HG03095 (cell line): ENCODE measurements at regions not wholly inside any gene's neighbourhood (a gene's known extent, or its start where the extent isn't known, plus 50 kb on each side); places are given as distances from the start of the nearest gene placed in this dataset.
"Not testable (repeated sequence)": the region's sequence is repeated elsewhere in the genome, so short reads cannot be mapped to it uniquely, and the experiment has no call there.

Experiments used
- ATAC-seq: cut with Tn5 transposase; IDR thresholded peaks from one replicate; pipeline ENCODE4 v1.9.1; 2021; ENCODE audit warnings: moderate library complexity; ENCODE audit not compliant: unreplicated experiment

DNA sequence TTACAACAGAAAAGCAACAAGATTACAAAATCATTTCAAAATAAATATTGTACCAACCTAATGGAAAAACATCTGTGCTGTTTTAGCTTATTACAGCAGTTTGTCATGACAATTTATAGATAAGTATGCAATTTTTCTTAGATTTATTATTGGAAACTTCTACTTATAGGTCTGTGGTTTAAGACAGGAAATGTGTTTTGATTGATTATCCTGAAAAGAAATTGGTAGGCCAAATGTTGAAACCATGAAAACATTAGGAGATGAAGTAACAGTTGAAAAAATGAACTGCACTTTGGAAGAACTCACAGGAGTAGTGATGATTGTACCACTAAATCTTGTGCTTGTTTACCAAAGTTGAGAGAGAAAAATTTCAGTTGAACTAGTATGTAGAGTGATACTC is 162.2 kb upstream of the GIMD1 start:
- no peak for ATAC-seq

- ATAC-seq: peak; percentile 52
These were observed 161.4 kb upstream of the GIMD1 start for GRCh38 chr4:106530024-106530361.

DNA sequence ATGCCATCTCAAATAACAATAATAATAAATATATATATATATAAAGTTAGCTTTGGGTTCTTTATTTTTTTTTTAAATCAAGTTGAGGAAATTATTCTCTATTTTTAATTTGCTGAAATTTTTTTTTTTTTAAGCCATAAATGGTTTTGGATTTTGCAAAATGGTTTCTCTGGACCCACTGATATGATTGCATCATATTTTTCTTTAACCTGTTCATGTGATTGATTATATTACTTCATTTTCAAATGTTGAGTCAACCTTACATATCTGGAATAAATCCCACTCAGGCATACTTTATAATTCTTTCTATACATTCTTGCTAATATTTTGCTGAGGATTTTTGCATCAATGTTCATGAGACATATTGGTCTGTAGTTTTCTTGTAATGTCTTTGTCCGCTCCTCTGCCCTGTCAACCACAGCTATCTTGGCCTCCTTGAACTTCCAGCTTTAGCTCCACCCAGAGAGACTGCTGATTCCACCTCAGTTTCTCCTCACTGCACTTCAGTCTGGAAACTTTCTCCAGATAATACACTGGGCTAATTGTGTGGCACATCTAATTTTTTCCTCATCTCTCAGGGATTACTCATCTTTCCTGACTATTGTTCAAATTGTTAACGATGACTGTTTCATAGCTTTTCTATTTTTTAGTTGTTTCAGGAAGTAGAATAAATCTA is 160.9 kb upstream of the GIMD1 start:
- ATAC-seq: no peak

DNA sequence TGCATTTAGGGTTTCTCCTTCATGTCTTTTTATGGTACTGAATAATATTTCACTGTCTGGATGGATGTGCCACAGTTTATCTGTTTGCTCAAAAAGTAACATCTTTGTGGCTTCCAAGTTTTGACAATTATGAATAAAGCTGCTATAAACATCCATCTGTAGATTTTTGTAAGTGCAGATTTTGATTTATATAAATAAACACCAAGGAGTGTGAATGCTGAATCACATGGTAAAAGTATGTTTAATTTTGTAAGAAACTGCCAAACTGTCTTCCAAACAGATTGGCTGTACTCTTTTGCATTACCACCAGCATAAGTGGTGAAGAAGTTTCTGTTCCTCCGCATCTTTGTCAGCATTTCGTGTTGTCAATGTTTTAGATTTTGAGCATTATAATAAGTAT is 158.7 kb upstream of the GIMD1 start:
- no peak for ATAC-seq

- not testable (repeated sequence) for ATAC-seq
These were observed 156.8 kb upstream of the GIMD1 start for GRCh38 chr4:106525425-106525824.

DNA sequence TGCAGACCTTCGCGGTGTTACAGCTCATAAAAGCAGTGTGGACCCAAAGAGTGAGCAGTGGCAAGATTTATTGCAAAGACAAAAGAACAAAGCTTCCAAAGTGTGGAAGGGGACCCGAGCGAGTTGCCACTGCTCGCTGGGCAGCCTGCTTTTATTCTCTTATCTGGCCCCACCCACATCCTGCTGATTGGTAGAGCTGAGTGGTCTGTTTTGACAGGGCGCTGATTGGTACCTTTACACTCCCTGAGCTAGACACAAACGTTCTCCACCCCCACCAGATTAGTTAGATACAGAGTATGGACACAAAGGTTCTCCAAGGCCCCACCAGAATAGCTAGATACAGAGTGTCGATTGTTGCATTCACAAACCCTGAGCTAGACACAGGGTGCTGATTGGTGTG is 156.2 kb upstream of the GIMD1 start:
- not testable (repeated sequence) for ATAC-seq

GRCh38 chr4:106522839-106523238 is 154.3 kb upstream of the GIMD1 start:
- no peak for ATAC-seq

DNA sequence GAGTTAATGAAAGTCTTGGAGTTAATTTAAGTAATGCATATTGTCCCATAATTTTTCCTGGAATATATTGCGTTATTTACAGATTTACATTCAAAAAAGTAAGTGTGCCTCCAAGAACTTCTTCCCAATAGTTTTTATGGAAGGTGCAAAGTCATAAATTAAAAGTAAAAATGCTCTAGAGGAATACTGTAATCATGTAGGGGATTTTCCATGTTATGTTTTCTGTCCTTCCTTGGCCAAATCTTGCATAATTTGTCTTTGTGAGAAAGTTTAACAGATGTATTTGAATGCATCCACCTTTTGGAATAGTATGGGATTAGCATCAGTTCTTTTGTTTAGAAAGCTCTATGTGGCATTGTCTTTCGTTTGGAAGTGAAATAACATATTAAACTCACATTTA is 144.1 kb upstream of the GIMD1 start:
- no peak for ATAC-seq

DNA sequence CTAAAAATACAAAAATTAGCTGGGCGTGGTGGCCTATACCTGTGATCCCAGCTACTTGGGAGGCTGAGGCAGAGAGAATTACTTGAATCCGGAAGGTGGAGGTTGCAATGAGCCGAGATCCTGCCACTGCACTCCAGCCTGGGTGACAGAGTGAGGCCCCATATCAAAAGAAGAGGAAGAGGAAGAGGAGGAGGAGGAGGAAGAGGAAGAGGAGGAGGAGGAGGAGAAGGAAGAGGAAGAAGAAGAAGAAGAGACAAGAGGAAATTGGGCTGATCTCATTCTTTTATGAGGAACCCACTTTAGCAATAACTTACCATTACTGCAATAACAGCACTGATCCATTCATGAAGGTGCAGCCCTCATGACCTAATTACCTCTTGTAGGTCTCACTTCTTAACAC is 138.9 kb upstream of the GIMD1 start:
- no peak for ATAC-seq

GRCh38 chr4:106503116-106504050 is 134.8 kb upstream of the GIMD1 start:
- no peak for ATAC-seq

GRCh38 chr4:106502106-106502699 is 133.6 kb upstream of the GIMD1 start:
- ATAC-seq: peak; percentile 83

GRCh38 chr4:106497271-106497670 is 128.7 kb upstream of the GIMD1 start:
- no peak for ATAC-seq

DNA sequence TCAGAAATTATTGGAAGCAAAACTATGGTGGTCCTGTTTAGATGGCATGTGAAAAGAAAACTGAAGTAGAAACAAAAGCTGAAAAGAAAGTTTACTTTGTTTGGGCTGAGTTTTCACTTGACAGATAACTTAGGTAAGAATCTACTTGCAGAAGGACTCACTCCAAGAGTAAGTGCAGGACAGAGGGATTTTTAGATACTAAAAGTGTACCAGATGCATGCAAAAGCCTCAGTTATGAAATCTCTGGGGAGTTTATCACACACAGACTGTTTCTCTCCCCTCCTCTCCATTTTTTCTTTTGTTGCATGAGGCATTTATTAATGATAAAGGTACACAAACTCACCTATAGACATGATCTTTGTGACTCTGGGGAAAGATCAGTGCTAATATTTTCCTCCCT is 127.5 kb upstream of the GIMD1 start:
- ATAC-seq: no peak

GRCh38 chr4:106495476-106495875 is 126.9 kb upstream of the GIMD1 start:
- ATAC-seq: no peak

- ATAC-seq: no peak
These were observed 125.5 kb upstream of the GIMD1 start for GRCh38 chr4:106494066-106494465.

GRCh38 chr4:106493086-106493485 is 124.5 kb upstream of the GIMD1 start:
- no peak for ATAC-seq

GRCh38 chr4:106486533-106486932 is 118.0 kb upstream of the GIMD1 start:
- no peak for ATAC-seq

GRCh38 chr4:106481801-106482200 is 113.2 kb upstream of the GIMD1 start:
- ATAC-seq: no peak

GRCh38 chr4:106478152-106478551 is 109.6 kb upstream of the GIMD1 start:
- no peak for ATAC-seq

- ATAC-seq: no peak
These were observed 108.2 kb upstream of the GIMD1 start for GRCh38 chr4:106476741-106477140.

DNA sequence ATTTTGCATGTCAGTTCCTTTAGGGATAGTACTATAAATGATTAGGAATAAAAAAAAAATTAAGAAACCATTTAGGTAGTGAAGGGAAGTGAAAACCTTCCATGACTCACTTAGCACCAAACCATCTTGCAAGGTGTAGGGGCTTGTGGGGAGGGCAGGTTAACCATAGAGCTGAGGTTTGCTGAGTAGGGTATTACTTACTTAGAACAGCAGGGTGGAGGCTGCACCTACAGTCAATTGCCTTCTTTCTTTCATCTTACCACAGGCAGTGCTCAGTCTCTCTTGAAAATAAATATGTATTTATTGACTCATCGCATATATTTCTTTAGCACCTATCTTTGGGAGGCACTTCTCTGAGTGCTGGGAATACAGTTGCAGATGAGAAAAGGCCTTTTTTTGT is 104.9 kb upstream of the GIMD1 start:
- ATAC-seq: no peak

DNA sequence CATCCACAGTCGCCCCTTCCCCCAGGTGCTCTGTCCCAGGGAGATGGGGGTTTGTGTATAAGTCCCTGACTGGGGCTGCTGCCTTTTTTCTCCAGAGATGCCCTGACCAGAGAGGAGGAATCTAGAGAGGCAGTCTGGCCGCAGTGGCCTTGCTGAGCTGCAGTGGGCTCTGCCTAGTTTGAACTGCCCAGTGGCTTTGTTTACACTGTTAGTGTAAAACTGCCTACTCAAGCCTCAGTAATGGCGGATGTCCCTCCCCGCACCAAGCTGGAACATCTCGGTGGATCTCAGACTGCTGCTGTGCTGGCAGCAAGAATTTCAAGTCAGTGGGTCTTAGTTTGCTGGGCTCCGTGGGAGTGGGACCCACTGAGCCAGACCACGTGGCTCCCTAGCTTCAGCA is 102.6 kb upstream of the GIMD1 start:
- ATAC-seq: no peak
